ENCODE measurements at regions not wholly inside any gene's neighbourhood (a gene's known extent, or its start where the extent isn't known, plus 50 kb on each side); places are given as distances from the start of the nearest gene placed in this dataset.

GRCh38 chr12:92444763-92445162, 258.0 kb upstream of the PLEKHG7 start:
- no peaks in the 10 kb centered on the region for H3K79me2 ChIP-seq (ENCODE audit: low read depth)
- Mint-ChIP-seq H3K27ac (no peak overlapping the region), H3K36me3 (no peaks in the 10 kb centered on the region), H3K27me3 (ENCODE audit: insufficient read depth, low read depth) (no peaks in the 10 kb centered on the region), H3K4me1 (peaks cover 11% of the 10 kb centered on the region), H3K4me3 (no peak overlapping the region), H3K9me3 (peaks cover 9% of the 10 kb centered on the region)
- no peak for TF ChIP-seq CTCF (IDR thresholded peaks at IDR 0.05)
- TF ChIP-seq EZH2phosphoT487 (IDR thresholded peaks at IDR 0.05): no peak
- TF ChIP-seq EZH2 (IDR thresholded peaks at IDR 0.05): no peak
- peaks cover 6% of the 10 kb centered on the region for H3K4me1 ChIP-seq
- H3K27ac ChIP-seq: no peak overlapping the region
- H3K36me3 ChIP-seq: no peaks in the 10 kb centered on the region
- no peak overlapping the region for H3K4me3 ChIP-seq
- DNase-seq (ENCODE audit: low spot score): no peak
- H3K9me3 ChIP-seq (ENCODE audit: low read depth): no peaks in the 10 kb centered on the region
- no peak overlapping the region for H3K9ac ChIP-seq
- no peak overlapping the region for H3K4me2 ChIP-seq
- no peaks in the 10 kb centered on the region for H3K27me3 ChIP-seq
- H2AFZ ChIP-seq (replicated peaks): no peak overlapping the region
- no peaks in the 10 kb centered on the region for H3F3A ChIP-seq (ENCODE audit: low read depth)
- H4K20me1 ChIP-seq (ENCODE audit: low read depth): no peaks in the 10 kb centered on the region

GRCh38 chr12:92442782-92443181, 260.0 kb upstream of the PLEKHG7 start:
- Histone ChIP-seq H3K4me1 (peaks cover 13% of the 10 kb centered on the region), H3K4me2 (no peak overlapping the region), H3K36me3 (no peaks in the 10 kb centered on the region), H3F3A (ENCODE audit: low read depth) (no peaks in the 10 kb centered on the region), H3K9me3 (ENCODE audit: low read depth) (no peaks in the 10 kb centered on the region), H3K9ac (no peak overlapping the region), H3K27me3 (no peaks in the 10 kb centered on the region), H3K27ac (no peak overlapping the region), H3K4me3 (no peak overlapping the region), H3K79me2 (ENCODE audit: low read depth) (no peaks in the 10 kb centered on the region), H2AFZ (replicated peaks) (no peak overlapping the region), H4K20me1 (ENCODE audit: low read depth) (no peaks in the 10 kb centered on the region)
- TF ChIP-seq EZH2 (IDR thresholded peaks at IDR 0.05) (no peak), CTCF (IDR thresholded peaks at IDR 0.05) (no peak), EZH2phosphoT487 (IDR thresholded peaks at IDR 0.05) (no peak)
- no peak for DNase-seq (ENCODE audit: low spot score)
- Mint-ChIP-seq H3K36me3 (no peaks in the 10 kb centered on the region), H3K9me3 (peaks cover 9% of the 10 kb centered on the region), H3K27ac (no peak overlapping the region), H3K4me3 (no peak overlapping the region), H3K27me3 (ENCODE audit: insufficient read depth, low read depth) (peaks cover under 1% of the 10 kb centered on the region), H3K4me1 (peaks cover 17% of the 10 kb centered on the region)

GRCh38 chr12:92440072-92440471, 262.7 kb upstream of the PLEKHG7 start:
- Histone ChIP-seq H3K9me3 (ENCODE audit: low read depth) (no peaks in the 10 kb centered on the region), H3F3A (ENCODE audit: low read depth) (no peaks in the 10 kb centered on the region), H3K9ac (no peak overlapping the region), H3K4me1 (peaks cover 9% of the 10 kb centered on the region), H4K20me1 (ENCODE audit: low read depth) (no peaks in the 10 kb centered on the region), H3K27me3 (no peaks in the 10 kb centered on the region), H3K36me3 (no peaks in the 10 kb centered on the region), H3K27ac (no peak overlapping the region), H3K79me2 (ENCODE audit: low read depth) (no peaks in the 10 kb centered on the region), H3K4me3 (no peak overlapping the region), H2AFZ (replicated peaks) (no peak overlapping the region), H3K4me2 (no peak overlapping the region)
- TF ChIP-seq CTCF (IDR thresholded peaks at IDR 0.05) (no peak), EZH2 (IDR thresholded peaks at IDR 0.05) (no peak), EZH2phosphoT487 (IDR thresholded peaks at IDR 0.05) (no peak)
- Mint-ChIP-seq H3K4me1 (peaks cover 11% of the 10 kb centered on the region), H3K27me3 (ENCODE audit: insufficient read depth, low read depth) (peaks cover 2% of the 10 kb centered on the region), H3K4me3 (no peak overlapping the region), H3K9me3 (peaks cover 9% of the 10 kb centered on the region), H3K36me3 (no peaks in the 10 kb centered on the region), H3K27ac (no peak overlapping the region)
- no peak for DNase-seq (ENCODE audit: low spot score)

All from neural progenitor cell (in vitro differentiated cells).